GM12873 (cell line): ENCODE measurements at regions not wholly inside any gene's neighbourhood (a gene's known extent, or its start where the extent isn't known, plus 50 kb on each side); places are given as distances from the start of the nearest gene placed in this dataset.

ENCODE experiments used
- TF ChIP-seq, protein P1 (sequence below): IDR thresholded peaks from 2 replicates; pipeline ENCODE4 v1.5.1; 2012; ENCODE audit warnings: low read depth, mild to moderate bottlenecking, moderate library complexity, low read length, control low read depth; ENCODE audit not compliant: insufficient read depth; ENCODE audit errors: missing control alignments

- TF ChIP-seq, protein P1, sequence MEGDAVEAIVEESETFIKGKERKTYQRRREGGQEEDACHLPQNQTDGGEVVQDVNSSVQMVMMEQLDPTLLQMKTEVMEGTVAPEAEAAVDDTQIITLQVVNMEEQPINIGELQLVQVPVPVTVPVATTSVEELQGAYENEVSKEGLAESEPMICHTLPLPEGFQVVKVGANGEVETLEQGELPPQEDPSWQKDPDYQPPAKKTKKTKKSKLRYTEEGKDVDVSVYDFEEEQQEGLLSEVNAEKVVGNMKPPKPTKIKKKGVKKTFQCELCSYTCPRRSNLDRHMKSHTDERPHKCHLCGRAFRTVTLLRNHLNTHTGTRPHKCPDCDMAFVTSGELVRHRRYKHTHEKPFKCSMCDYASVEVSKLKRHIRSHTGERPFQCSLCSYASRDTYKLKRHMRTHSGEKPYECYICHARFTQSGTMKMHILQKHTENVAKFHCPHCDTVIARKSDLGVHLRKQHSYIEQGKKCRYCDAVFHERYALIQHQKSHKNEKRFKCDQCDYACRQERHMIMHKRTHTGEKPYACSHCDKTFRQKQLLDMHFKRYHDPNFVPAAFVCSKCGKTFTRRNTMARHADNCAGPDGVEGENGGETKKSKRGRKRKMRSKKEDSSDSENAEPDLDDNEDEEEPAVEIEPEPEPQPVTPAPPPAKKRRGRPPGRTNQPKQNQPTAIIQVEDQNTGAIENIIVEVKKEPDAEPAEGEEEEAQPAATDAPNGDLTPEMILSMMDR: no peak
Observed at GRCh38 chr12:98291828-98292227, 223.6 kb upstream of the TMPO start.

GRCh38 chr12:98294051-98294805 is 221.2 kb upstream of the TMPO start:
- TF ChIP-seq, protein P1: no peak

- TF ChIP-seq, protein P1: no peak
Observed at GRCh38 chr12:98295681-98296080, 219.7 kb upstream of the TMPO start.

GRCh38 chr12:98296462-98297079 is 218.8 kb upstream of the TMPO start:
- TF ChIP-seq, protein P1: no peak

DNA sequence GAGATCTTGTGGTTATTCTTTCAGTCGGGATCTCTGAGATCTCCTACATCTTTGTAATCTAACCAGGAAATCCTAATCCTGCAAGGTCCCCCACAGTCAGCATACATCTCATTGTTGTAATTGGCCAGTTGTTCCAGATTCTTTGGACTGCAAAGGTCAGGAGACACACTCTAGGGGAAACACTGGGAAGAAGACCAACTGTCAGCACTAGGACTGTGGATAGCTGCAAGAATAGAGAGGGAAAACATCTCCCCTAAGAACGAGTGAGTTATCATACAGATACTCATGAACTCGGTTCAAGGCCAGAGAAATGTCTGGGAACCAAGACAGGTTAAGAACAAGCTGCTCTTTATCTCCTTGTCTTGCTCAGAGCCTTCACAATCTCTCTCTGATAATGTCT is 217.9 kb upstream of the TMPO start:
- TF ChIP-seq, protein P1: no peak

DNA sequence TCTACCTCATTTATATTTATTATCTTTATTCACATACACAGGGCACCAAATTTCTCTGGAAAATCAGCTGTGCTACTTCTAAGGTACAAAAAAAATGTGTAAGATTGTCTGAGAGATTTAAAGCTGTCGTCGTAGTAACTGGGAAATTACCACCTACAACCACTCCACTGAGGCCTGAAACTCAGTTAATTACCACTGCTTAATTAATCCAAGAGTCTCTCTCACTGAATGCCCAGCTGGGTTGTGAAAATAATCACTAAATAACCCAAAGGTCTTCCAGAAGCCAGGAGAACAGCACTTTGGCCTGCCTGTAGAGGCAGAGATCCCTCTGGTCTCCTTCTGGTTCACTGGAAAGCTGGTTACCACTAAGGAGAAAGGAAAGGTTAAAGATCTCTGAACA is 207.2 kb upstream of the TMPO start:
- TF ChIP-seq, protein P1: no peak

DNA sequence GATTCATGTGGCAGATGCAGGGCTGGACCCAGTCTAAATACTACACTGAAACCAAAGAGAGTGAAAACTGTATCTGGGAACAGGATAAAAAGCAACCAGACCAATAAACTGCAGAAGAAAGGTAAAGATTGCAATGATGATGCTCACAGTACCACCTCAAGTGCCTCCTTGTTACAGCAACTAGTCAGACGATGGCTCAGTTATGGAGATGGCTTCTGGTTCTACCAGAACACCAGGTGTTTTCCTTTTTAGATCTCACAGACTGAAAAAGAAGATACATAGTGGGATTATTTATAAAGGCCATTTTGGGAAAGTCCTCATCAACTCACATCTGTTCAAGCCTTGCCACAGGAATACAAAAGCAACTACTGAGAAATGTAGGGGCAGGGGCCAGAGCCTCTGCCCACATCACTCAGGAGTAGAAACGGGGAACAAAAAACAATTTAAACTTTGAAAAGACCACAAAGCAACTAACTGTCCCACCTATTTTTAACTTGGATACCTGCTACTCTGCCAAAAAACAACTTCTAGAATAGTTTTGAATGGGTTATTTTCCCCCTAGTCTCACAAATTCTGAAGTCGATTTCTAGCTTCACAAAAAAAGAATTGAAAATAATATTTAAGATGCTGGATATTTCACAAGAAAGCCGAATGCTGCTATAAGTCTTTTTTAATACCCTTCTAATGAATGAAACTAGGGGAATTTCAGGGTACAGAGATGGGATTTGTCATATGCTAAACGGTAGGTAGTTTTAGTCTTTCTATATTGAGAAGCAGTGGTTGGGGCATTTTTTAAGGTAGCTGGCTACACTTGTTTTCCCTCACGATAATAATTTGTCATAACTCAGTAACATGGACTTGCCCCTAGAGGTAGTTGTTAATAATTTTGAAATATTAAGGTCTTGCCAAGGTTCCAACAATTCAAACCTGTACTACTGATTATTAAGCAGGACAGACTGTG is 197.2 kb upstream of the TMPO start:
- TF ChIP-seq, protein P1: no peak
